Stimulated activated CD4-positive, alpha-beta T cell treated with anti-CD3 and anti-CD28 coated beads, Interleukin-15, amount 100 ng/mL, for 24 hours (primary cell): ENCODE measurements at regions not wholly inside any gene's neighbourhood (a gene's known extent, or its start where the extent isn't known, plus 50 kb on each side); places are given as distances from the start of the nearest gene placed in this dataset.
"Not testable (repeated sequence)": the region's sequence is repeated elsewhere in the genome, so short reads cannot be mapped to it uniquely, and the experiment has no call there.

Experiments
- DNase-seq: peaks from one replicate; pipeline ENCODE4 v3.0.0-alpha.2; 2020

GRCh38 chr2:100704711-100705110, 115.2 kb upstream of the NPAS2 start:
- DNase-seq: no peak

DNA sequence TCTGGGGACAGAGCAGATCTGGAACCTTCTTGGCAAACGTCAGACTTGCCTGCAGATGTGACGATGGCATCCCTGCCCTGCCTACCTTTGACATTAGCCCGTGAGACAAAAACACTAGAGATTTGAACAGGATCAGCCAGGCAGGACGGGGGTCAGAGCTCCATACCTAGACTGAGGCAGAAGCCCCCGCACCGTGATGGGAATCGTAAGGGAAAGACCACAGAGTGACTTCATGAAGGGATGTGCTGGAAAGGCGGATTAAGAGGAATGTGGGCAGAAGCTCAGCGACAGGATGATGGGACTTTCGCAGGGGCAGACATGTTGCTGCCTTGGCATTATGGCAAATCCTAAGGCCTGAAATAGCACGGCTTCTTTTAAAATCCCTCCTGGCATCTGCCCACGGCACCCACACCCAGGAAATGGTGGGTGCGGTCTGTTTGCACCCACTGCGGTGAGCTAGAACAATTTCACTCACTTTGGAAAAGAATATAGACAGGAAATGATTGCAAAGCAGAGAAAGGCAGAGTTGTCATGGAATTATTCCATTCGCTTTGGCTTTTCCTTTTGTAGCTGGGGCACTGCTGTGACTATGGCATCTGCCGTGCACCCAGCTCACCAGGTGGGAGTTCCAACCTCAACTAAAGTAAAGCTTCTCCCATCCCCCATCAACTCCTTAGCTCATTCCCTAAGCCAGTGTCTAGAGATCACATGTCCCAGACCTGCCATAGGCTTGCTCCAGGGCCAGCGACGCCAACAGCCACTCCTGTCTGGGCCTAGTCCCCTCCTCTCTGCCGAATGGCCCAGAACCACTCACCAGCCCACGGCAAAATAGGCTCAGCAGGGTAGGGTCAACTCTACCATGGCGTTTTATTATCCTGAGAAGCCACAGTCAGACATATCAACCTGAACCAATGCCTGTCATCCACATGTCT, 112.7 kb upstream of the NPAS2 start:
- DNase-seq: no peak

DNA sequence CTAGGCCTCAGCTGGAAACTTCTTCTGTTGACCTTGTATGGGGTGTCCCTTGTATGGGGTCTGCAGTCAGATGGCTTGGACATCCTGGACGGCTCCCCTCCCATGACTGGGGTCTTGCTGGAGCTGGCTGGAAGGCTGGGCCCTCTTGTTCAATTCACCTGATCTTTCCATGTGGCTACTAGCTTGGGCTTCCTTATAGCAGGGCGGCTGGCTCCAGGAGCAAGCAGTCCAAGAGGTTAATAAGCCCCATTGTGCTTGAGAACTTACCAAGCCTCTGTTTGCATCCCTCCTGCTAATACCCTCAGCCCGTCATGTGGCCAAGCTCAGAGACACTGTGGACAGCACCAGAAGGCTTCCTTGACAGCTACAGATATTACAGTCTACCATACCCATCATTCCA, 111.6 kb upstream of the NPAS2 start:
- no peak for DNase-seq

DNA sequence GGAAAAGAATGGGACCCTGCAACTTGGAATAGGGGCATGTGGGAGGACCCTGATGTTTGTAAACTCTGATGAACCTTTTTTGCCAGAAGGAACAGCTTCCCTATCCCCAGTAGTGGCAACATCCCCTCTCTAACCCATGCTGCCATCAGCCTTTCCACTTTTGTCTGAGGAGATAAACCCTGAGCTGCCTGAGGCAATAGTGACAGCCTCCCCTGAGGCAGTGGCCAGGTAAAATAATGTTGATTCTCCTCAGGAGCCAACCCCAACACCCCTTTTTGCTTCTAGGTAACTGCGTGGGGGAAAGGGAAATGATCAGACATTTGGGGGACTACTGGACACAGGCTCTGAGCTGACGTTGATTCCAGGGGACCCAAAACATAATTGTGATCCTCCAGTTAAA, 106.8 kb upstream of the NPAS2 start:
- no peak for DNase-seq

DNA sequence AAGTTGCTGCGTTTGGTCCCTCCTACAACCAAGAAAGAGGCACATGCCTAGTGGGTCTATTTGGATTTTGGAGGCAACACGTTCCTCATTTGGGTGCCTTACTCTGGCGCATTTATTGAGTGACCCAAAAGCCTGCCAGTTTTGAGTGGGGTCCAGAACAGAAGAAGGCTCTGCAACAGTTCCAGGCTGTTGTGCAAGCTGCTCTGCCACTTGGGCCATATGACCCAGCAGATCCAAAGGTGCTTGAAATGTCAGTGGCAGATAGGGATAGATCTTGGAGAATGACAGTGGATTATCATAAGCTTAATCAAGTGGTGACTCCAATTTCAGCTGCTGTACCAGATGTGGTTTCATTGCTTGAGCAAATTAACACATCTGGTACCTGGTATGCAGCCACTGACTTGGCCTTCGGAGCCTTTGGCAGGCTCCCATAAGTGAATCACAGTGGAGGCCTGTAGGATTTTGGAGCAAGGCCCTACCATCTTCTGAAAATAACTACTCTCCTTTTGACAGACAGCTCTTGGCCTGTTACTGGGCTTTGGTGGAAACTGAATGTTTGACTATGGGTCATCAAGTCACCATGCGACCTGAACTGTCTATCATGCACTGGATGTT, 105.4 kb upstream of the NPAS2 start:
- not testable (repeated sequence) for DNase-seq

DNA sequence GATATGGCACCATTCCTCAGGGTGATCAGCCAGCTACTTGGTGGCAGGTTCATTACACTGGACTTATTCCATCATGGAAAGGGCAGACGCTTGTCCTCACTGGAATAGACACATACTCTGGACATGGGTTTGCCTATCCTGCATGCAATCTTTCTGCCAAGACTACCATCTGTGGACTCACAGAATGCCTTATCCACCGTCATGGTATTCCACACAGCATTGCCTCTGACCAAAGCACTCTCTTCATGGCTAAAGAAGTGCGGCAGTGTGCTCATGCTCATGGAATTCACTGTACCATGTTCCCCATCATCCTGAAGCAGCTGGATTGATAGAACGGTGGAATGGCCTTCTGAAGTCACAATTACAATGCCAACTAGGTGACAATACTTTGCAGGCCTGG, 104.1 kb upstream of the NPAS2 start:
- DNase-seq: not testable (repeated sequence)

DNA sequence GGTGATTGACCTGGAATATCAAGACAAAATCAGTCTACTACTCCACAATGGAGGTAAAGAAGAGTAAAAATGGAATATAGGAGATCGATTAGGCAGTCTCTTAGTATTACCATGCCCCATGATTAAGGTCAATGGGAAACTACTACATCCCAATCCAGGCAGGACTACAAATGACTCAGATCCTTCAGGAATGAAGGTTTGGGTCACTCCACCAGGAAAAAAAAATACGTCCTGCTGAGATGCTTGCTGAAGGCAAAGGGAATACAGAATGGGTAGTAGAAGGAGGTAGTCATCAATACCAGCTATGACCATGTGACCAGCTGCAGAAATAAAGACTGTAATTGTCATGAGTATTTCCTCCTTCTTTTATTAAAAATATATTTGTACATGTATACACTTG, 103.4 kb upstream of the NPAS2 start:
- DNase-seq: no peak

GRCh38 chr2:100718065-100718629, 101.8 kb upstream of the NPAS2 start:
- DNase-seq: no peak

DNA sequence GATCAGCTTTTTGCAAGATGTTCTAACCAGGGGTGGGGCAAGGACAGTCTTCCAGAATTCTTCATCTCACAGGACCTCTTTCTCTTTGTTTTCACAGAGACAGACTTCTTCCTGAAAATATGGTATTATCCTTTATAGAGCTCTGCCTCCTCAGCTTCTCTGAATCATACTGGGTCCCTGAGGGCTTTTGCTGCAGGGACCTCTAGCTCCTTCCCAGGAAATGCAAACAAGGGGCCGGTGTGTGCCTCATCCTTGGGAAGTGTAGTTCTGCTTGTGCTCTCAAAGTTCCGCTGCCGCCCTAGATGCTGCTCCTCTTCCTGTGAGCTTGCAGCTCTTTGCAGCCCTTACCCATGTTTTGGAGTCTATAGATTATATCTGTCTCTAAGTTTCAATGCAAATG, 99.5 kb upstream of the NPAS2 start:
- no peak for DNase-seq

GRCh38 chr2:100721693-100722092, 98.2 kb upstream of the NPAS2 start:
- DNase-seq: no peak

GRCh38 chr2:100722125-100722524, 97.8 kb upstream of the NPAS2 start:
- no peak for DNase-seq

- DNase-seq: no peak
Measured at GRCh38 chr2:100726866-100727265, 93.1 kb upstream of the NPAS2 start.

GRCh38 chr2:100730290-100730868, 89.6 kb upstream of the NPAS2 start:
- peak; percentile 56 for DNase-seq

- DNase-seq: no peak
Measured at GRCh38 chr2:100731535-100731981, 88.4 kb upstream of the NPAS2 start.

- DNase-seq: no peak
Measured at GRCh38 chr2:100733391-100734187, 86.3 kb upstream of the NPAS2 start.

GRCh38 chr2:100736121-100736915, 83.6 kb upstream of the NPAS2 start:
- no peak for DNase-seq

GRCh38 chr2:100739735-100740432, 80.1 kb upstream of the NPAS2 start:
- DNase-seq: no peak

DNA sequence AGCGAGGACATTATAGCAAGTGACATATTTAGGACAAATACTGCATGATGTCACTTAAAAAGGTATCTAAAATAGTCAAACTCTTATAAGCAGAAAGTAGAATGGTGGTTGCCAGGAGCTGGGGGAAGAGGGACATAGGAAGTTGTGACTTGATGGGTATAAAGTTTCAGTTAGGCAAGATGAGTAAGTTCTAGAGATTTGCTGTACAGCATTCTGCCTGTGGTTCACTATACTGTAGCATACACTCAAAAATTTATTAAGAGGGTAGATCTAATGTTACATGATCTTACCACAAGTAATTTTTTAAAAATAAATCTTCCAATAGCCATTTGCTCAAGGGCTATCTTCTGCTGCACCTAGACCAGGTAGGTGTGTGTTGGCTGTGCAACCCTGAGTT, 78.1 kb upstream of the NPAS2 start:
- DNase-seq: no peak

GRCh38 chr2:100742277-100743254, 77.4 kb upstream of the NPAS2 start:
- DNase-seq: no peak

DNA sequence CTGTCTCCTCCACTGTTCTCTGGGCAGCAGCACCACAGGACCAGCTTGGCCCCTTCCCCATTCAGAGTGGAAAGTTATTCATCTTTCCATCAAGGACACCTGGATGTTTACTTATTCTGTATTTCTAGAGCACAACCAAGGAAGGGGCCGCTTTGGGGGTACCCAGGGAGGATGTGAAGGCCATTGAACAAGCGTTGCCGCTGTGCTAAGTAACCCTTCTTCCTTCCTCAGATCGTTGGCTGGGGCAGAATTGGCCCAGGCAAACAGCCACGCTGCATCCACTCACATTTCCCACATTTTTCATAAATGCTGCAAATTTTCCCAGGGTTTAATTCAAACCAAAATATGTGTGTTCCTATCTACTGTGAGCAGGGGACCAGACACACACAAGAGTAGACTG, 76.2 kb upstream of the NPAS2 start:
- no peak for DNase-seq
